CD4-positive, alpha-beta memory T cell (primary cell): ENCODE measurements at regions not wholly inside any gene's neighbourhood (a gene's known extent, or its start where the extent isn't known, plus 50 kb on each side); places are given as distances from the start of the nearest gene placed in this dataset.

ENCODE experiments used
- CTCF ChIA-PET: fragments of 350-600 bp; sonication (Branson Sonifier 250); formaldehyde crosslinking; loops from one replicate; lab custom pipeline; 2021; ENCODE audit warnings: inconsistent platforms; ENCODE audit not compliant: partially characterized antibody; lab: Charles Lee
- POLR2A ChIA-PET: fragments of 350-600 bp; sonication (Branson Sonifier 250); formaldehyde crosslinking; loops from one replicate; lab custom pipeline; 2021; ENCODE audit not compliant: partially characterized antibody; lab: Charles Lee
- DNase-seq, 5 donors: peaks; one replicate each; pipeline versions ENCODE4 v3.0.0 to v3.0.0-alpha.2; 2020 to 2022; ENCODE audit warnings: mixed read lengths in 1 of 5
- H3K27ac ChIP-seq: one replicate; pipeline ENCODE4 v1.7.0; 2013; ENCODE audit warnings: low read depth, low read length
- H3K27me3 ChIP-seq: 2 replicates; pipeline ENCODE4 v1.7.0; 2013; ENCODE audit warnings: mild to moderate bottlenecking, low read length, moderate library complexity; ENCODE audit not compliant: insufficient read depth
- H3K36me3 ChIP-seq: 2 replicates; pipeline ENCODE4 v1.7.0; 2013; ENCODE audit warnings: mild to moderate bottlenecking, low read length, moderate library complexity; ENCODE audit not compliant: insufficient read depth
- H3K4me1 ChIP-seq: 2 replicates; pipeline ENCODE4 v1.7.0; 2013; ENCODE audit warnings: mild to moderate bottlenecking, low read length, moderate library complexity; ENCODE audit not compliant: insufficient read depth
- H3K4me3 ChIP-seq, 2 donors: one replicate each; pipeline ENCODE4 v1.7.0; 2013; ENCODE audit warnings: low read length in 2 of 2, mild to moderate bottlenecking in 1 of 2
- H3K9me3 ChIP-seq, 2 donors: one replicate each; pipeline ENCODE4 v1.7.0; 2013; ENCODE audit warnings: low read length in 2 of 2, control low read depth in 1 of 2; ENCODE audit not compliant: control insufficient read depth in 1 of 2
- H3K27ac Mint-ChIP-seq, 7 donors: one replicate each; pipeline ENCODE4 v1.8.0; 2020 to 2021; ENCODE audit warnings: mixed read lengths in 7 of 7, mild to moderate bottlenecking in 6 of 7, inconsistent platforms in 3 of 7, moderate library complexity in 3 of 7
- H3K27me3 Mint-ChIP-seq, 2 donors: one replicate each; pipeline ENCODE4 v1.8.0; 2020 to 2021; ENCODE audit warnings: mixed read lengths in 2 of 2
- H3K36me3 Mint-ChIP-seq, 2 donors: one replicate each; pipeline ENCODE4 v1.8.0; 2020 to 2021; ENCODE audit warnings: mixed read lengths in 2 of 2, inconsistent platforms in 1 of 2, mild to moderate bottlenecking in 1 of 2
- H3K4me1 Mint-ChIP-seq, 4 donors: one replicate each; pipeline ENCODE4 v1.8.0; 2020 to 2021; ENCODE audit warnings: mixed read lengths in 4 of 4, mild to moderate bottlenecking in 1 of 4
- H3K4me3 Mint-ChIP-seq, 8 donors: one replicate each; pipeline ENCODE4 v1.8.0; 2020 to 2021; ENCODE audit warnings: mixed read lengths in 8 of 8, mild to moderate bottlenecking in 7 of 8, moderate library complexity in 6 of 8, inconsistent platforms in 3 of 8
- H3K9me3 Mint-ChIP-seq, 8 donors: one replicate each; pipeline ENCODE4 v1.8.0; 2020 to 2021; ENCODE audit warnings: mixed read lengths in 8 of 8, mild to moderate bottlenecking in 5 of 8, inconsistent platforms in 3 of 8, moderate library complexity in 1 of 8
- intact Hi-C: fragments of 100-400 bp; cut with micrococcal nuclease; formaldehyde crosslinking; loops from one replicate; pipeline ENCODE4 v1.15.1; 2023

DNA sequence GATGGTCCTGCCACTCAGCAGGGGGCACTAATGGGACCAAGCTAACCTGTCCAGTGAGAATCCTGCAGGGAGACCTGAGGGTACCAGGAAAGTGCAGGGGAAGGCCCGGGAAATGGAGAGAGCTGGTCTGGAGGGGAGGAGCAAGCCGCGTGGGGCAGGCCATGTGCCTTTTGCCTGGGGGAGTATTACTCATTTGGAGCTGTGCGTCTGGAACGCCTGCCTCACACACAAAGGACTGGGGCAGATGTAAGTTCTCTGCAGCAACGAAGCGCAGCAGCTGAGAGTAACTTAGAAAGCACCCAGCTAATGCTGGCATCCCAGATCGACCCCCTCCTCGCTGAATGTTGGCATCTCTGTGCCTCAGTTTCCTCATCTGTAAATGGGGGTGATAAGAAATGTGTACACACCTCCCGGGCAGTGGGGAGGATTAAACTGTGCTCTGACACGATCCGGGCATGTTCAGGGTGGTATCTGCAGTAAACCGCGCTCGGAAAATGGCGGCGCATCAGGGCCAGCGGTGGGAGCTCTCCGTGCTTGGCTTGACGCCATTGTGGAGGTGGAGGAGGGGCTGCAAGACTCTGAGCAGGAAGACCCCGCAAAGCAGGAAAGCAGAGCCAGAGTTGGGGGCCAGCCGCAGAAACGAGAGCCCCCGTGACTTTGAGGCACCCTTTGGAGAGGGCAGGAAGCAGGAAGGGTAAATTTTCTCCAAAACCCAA is 212.5 kb downstream of the NPHP4 start:
- intact Hi-C loops: no loop called here
- POLR2A ChIA-PET: no interaction called here
- no peaks in the 10 kb centered on the region for H3K27me3 ChIP-seq
- H3K27me3 Mint-ChIP-seq: peaks cover 0 to 2% of the 10 kb centered on the region in 2 donors
- H3K4me3 Mint-ChIP-seq: no peak overlapping the region
- no peak overlapping the region for H3K4me3 ChIP-seq
- no peak for DNase-seq
- CTCF ChIA-PET: interaction anchor here (0.7 kb wide), 1 partner anchor 427 kb away, joined by 4 read pairs; no protein-coding TSS in a partner anchor
- no peaks in the 10 kb centered on the region for H3K36me3 Mint-ChIP-seq
- no peaks in the 10 kb centered on the region for H3K36me3 ChIP-seq
- H3K27ac Mint-ChIP-seq: no peak overlapping the region
- no peaks in the 10 kb centered on the region for H3K4me1 ChIP-seq
- H3K9me3 ChIP-seq: no peaks in the 10 kb centered on the region
- no peak overlapping the region for H3K27ac ChIP-seq
- peaks cover 0 to 9% (median 3%) of the 10 kb centered on the region in 8 donors for H3K9me3 Mint-ChIP-seq
- H3K4me1 Mint-ChIP-seq: no peaks in the 10 kb centered on the region

GRCh38 chr1:5776035-5776550 is 216.1 kb downstream of the NPHP4 start:
- no peak overlapping the region for H3K4me3 ChIP-seq
- Mint-ChIP-seq H3K27me3 (peaks cover 4 to 8% of the 10 kb centered on the region in 2 donors), H3K4me1 (peaks cover 0 to 2% (median under 1%) of the 10 kb centered on the region in 4 donors), H3K36me3 (no peaks in the 10 kb centered on the region), H3K27ac (no peak overlapping the region), H3K4me3 (no peak overlapping the region), H3K9me3 (peaks cover 0 to 9% (median 3%) of the 10 kb centered on the region in 8 donors)
- intact Hi-C loops: no loop called here
- ChIA-PET POLR2A (no interaction called here), CTCF (no interaction called here)
- H3K9me3 ChIP-seq: no peaks in the 10 kb centered on the region
- H3K36me3 ChIP-seq: no peaks in the 10 kb centered on the region
- H3K27ac ChIP-seq: no peak overlapping the region
- DNase-seq: no peak
- no peaks in the 10 kb centered on the region for H3K27me3 ChIP-seq
- no peaks in the 10 kb centered on the region for H3K4me1 ChIP-seq

- Mint-ChIP-seq H3K27me3 (peaks cover 10 to 11% of the 10 kb centered on the region in 2 donors), H3K27ac (no peak overlapping the region), H3K4me3 (no peak overlapping the region), H3K4me1 (peaks cover 0 to 8% (median 3%) of the 10 kb centered on the region in 4 donors), H3K36me3 (no peaks in the 10 kb centered on the region), H3K9me3 (peaks cover 0 to 9% (median 3%) of the 10 kb centered on the region in 8 donors)
- Histone ChIP-seq H3K27me3 (no peaks in the 10 kb centered on the region), H3K4me1 (no peaks in the 10 kb centered on the region), H3K36me3 (no peaks in the 10 kb centered on the region), H3K4me3 (no peak overlapping the region), H3K9me3 (no peaks in the 10 kb centered on the region), H3K27ac (no peak overlapping the region)
- no peak for DNase-seq
- intact Hi-C loops: no loop called here
- POLR2A ChIA-PET: no interaction called here
- CTCF ChIA-PET: no interaction called here
These were observed 218.2 kb downstream of the NPHP4 start for GRCh38 chr1:5774019-5774418.

- H3K36me3 ChIP-seq: no peaks in the 10 kb centered on the region
- H3K36me3 Mint-ChIP-seq: no peaks in the 10 kb centered on the region
- H3K4me1 Mint-ChIP-seq: peaks cover 0 to 8% (median 3%) of the 10 kb centered on the region in 4 donors
- intact Hi-C loops: no loop called here
- no peak overlapping the region for H3K4me3 ChIP-seq
- no peaks in the 10 kb centered on the region for H3K4me1 ChIP-seq
- ChIA-PET POLR2A (no interaction called here), CTCF (no interaction called here)
- peaks cover 0 to 2% (median 0%) of the 10 kb centered on the region in 8 donors for H3K9me3 Mint-ChIP-seq
- H3K27ac ChIP-seq: no peak overlapping the region
- no peak overlapping the region for H3K4me3 Mint-ChIP-seq
- H3K27ac Mint-ChIP-seq: no peak overlapping the region
- H3K27me3 ChIP-seq: no peaks in the 10 kb centered on the region
- H3K27me3 Mint-ChIP-seq: peaks cover 13 to 20% of the 10 kb centered on the region in 2 donors
- H3K9me3 ChIP-seq: no peaks in the 10 kb centered on the region
- DNase-seq: no peak
These were observed 220.4 kb downstream of the NPHP4 start for GRCh38 chr1:5771788-5772187.

DNA sequence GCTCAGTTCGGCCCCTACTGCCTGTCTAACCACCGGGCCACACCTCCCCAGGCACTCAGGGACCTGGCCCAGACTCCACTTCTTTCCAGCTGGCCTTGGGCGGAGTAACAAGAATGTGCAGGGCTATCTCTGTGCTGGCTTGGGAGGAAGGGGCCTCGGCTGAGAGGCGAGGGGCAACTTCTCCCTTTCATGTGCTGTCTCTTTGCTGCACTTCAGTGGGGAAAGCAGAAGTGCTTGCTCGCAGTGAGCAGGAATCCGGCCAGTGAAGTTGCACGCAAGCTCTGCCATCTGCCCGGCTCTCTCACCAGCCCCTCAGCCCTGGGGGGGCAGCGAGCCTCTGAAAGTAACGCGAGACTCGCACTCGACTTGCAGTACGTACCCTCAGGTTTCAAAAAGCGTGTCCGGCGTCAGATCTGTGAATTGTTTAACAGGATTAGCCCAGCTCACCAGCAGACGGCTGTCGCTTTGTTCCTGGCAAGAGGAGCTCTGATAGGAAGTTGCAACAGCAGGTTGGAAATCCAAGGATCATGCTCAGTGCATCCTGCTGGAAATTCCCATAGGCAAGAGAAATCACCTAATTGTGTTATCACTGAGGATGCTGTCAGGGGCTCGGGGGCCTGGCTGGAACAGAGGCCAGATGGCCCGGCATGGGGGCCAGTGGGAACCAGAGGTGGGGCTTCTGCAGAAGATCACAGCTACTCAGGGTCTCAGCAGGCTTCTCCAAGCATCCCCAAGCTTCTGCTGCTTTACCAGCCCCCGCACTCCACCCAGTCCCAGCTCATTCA is 221.1 kb downstream of the NPHP4 start:
- peaks cover 0 to 2% (median 0%) of the 10 kb centered on the region in 8 donors for H3K9me3 Mint-ChIP-seq
- Histone ChIP-seq H3K9me3 (no peaks in the 10 kb centered on the region), H3K4me1 (no peaks in the 10 kb centered on the region), H3K27me3 (no peaks in the 10 kb centered on the region), H3K36me3 (no peaks in the 10 kb centered on the region), H3K4me3 (no peak overlapping the region), H3K27ac (no peak overlapping the region)
- H3K36me3 Mint-ChIP-seq: no peaks in the 10 kb centered on the region
- H3K4me1 Mint-ChIP-seq: peaks cover 0 to 8% (median 3%) of the 10 kb centered on the region in 4 donors
- intact Hi-C loops: no loop called here
- no peak overlapping the region for H3K27ac Mint-ChIP-seq
- peaks cover 13 to 20% of the 10 kb centered on the region in 2 donors for H3K27me3 Mint-ChIP-seq
- ChIA-PET POLR2A (no interaction called here), CTCF (no interaction called here)
- no peak overlapping the region for H3K4me3 Mint-ChIP-seq
- DNase-seq: no peak

DNA sequence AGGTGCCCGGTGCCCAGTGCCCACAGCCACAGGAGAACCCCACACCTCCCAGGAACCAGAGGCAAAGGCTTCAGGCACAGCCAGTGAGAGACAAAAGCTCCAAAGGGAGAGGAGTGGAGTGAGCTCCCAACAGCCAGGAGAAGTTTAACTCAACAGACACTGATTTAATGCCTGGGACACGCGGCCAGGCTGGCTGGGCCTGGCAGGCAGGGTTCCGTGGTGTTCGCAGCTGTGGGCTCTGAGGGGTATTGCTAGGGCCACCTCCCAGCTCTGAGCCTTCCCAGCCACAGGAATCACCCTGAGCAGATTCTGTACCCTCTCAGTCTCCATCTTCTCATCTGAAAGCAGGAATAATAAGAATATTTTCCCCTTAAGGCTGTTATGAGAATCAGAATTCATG is 222.5 kb downstream of the NPHP4 start:
- Mint-ChIP-seq H3K27me3 (peaks cover 21 to 24% of the 10 kb centered on the region in 2 donors), H3K4me1 (peaks cover 0 to 8% (median 3%) of the 10 kb centered on the region in 4 donors), H3K4me3 (no peak overlapping the region), H3K27ac (no peak overlapping the region), H3K9me3 (peaks cover 0 to 2% (median under 1%) of the 10 kb centered on the region in 8 donors), H3K36me3 (no peaks in the 10 kb centered on the region)
- no peak for DNase-seq
- no peak overlapping the region for H3K27ac ChIP-seq
- intact Hi-C loops: no loop called here
- no peak overlapping the region for H3K4me3 ChIP-seq
- H3K4me1 ChIP-seq: no peaks in the 10 kb centered on the region
- ChIA-PET CTCF (no interaction called here), POLR2A (no interaction called here)
- no peaks in the 10 kb centered on the region for H3K9me3 ChIP-seq
- H3K36me3 ChIP-seq: no peaks in the 10 kb centered on the region
- no peaks in the 10 kb centered on the region for H3K27me3 ChIP-seq

GRCh38 chr1:5769146-5769545 is 223.1 kb downstream of the NPHP4 start:
- no peak overlapping the region for H3K27ac ChIP-seq
- ChIA-PET CTCF (no interaction called here), POLR2A (no interaction called here)
- DNase-seq: no peak
- H3K9me3 ChIP-seq: no peaks in the 10 kb centered on the region
- Mint-ChIP-seq H3K27me3 (peaks cover 24 to 29% of the 10 kb centered on the region in 2 donors), H3K4me3 (no peak overlapping the region), H3K4me1 (peaks cover 0 to 8% (median 3%) of the 10 kb centered on the region in 4 donors), H3K36me3 (no peaks in the 10 kb centered on the region), H3K27ac (no peak overlapping the region), H3K9me3 (peaks cover 0 to 4% (median 2%) of the 10 kb centered on the region in 8 donors)
- no peaks in the 10 kb centered on the region for H3K36me3 ChIP-seq
- no peaks in the 10 kb centered on the region for H3K4me1 ChIP-seq
- no peaks in the 10 kb centered on the region for H3K27me3 ChIP-seq
- no peak overlapping the region for H3K4me3 ChIP-seq
- intact Hi-C loops: no loop called here
